Suppressor macrophage treated with lipopolysaccharide for 4 hours (primary cell): ENCODE measurements at regions not wholly inside any gene's neighbourhood (a gene's known extent, or its start where the extent isn't known, plus 50 kb on each side); places are given as distances from the start of the nearest gene placed in this dataset.
"Not testable (repeated sequence)": the region's sequence is repeated elsewhere in the genome, so short reads cannot be mapped to it uniquely, and the experiment has no call there.

Experiments
- DNase-seq: peaks from one replicate; pipeline ENCODE4 v3.0.0-alpha.2; 2020

GRCh38 chr3:130800829-130801228 is 54.2 kb upstream of the PIK3R4 start:
- DNase-seq: no peak

DNA sequence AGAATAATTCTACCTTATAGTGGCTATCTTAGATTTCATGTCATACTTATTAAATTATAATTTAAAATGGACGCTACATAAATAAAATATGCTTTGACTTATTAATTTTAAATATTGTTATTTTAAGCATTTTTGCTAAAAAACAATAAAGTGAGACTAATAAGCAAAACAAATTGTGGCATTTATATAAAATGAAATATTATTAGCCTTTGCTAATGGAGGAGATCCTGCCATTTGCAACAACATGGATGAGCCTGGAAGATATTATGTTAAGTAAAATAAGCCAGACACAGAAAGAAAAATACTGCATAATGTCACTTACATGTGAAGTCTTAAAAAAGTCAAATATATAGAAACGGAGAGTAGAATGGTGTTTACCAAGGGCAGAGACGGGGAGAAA is 54.8 kb upstream of the PIK3R4 start:
- no peak for DNase-seq

GRCh38 chr3:130811557-130811956 is 64.9 kb upstream of the PIK3R4 start:
- DNase-seq: no peak

DNA sequence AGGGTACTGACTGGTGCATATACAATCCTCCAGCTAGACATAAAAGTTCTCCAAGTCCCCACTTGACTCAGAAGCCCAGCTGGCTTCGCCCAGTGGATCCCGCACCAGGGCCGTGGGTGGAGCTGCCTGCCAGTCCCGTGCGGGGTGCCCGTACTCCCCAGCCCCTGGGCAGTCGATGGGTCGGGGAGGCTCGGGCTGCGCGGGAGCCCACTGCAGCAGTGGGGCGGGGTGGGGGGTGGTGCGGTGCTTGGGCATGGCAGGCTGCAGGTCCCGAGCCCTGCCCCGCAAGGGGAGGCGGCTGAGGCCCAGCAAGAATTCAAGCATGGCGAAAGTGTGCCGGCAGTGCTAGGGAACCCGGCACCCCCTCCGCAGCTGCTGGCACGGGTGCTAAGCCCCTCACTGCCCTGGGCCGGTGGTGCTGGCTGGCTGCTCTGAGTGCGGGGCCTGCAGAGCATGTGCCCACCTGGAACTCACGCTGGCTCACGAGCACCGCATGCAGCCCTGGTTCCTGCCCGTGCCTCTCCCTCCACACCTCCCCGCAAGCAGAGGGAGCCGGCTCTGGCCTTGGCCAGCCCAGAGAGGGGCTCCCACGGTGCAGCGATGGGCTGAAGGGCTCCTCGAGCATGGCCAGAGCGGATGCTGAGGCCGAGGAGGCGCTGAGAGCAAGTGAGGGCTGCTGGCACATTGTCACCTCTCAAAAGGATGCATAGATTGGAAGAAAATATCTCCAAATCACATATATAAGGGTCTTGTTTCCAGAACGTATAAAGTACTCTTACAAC is 68.3 kb upstream of the PIK3R4 start:
- DNase-seq: no peak

GRCh38 chr3:130816561-130817445 is 70.2 kb upstream of the PIK3R4 start:
- no peak for DNase-seq

DNA sequence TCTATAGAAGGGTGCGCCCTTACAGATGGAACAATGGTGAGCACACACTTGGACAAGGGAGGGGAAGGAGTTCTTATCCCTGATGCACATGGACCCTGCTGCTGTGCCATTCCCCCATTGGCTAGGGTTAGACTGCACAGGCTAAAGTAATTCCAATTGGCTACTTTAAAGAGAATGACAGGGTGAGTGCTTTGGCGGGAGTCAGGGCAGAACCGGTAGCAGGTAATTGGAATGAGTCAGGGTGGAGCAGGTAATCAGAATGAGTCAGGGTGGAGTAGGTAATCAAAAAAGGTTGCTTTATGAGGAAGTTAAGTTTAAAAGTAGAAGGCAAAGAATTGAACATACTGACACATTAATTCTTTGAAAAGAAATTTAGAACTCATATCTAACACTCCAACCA is 71.4 kb upstream of the PIK3R4 start:
- not testable (repeated sequence) for DNase-seq

DNA sequence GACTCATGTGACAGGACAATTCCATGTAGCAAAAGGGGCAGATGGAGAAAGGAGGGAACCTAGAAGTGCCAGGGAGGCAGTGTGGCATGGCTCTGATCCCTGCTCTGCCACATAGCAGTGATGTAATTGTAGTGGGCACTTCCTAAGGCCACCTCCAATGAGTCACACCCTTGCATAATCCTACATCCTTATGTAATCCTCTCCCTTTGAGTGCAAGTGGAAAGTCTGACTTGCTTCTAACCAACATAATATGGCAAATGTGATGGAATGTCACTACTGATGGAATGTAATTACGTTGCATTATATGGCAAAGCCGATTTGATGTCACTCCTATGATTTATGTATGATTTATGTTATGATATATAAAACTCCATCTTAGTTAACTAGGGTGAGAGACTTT is 72.9 kb upstream of the ATP2C1 start:
- DNase-seq: peak; percentile 92

GRCh38 chr3:130821806-130822205 is 72.1 kb upstream of the ATP2C1 start:
- DNase-seq: no peak

DNA sequence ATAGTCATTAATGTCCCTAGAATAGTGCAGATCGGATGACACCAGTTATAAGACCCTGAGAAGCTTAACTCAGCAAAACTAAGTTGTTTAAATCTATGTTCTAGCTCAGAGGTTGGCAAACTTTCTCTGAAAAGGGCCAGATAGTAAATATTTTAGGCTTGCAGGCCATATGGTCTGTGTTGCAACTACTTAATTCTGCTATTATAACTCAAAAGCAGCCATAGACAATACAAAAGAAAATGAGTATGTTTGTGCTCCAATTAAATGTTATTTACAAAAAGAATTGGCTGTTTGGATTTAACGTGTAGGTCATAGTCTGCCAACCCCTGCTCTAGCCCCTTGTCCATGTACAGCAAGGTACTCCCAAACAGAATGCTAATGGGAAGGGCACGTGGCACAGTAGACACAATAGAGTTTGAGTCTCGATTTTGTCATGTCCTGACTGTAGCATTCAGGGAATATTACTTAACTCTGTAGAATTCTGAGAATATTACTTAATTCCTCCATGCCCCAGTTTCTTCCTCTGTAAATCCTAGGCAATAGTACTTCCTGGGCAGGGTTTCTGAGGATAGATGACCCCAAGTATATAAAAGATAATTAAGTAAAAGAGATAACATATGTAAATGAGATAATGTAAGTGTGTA is 70.5 kb upstream of the ATP2C1 start:
- peak; percentile 16 for DNase-seq

DNA sequence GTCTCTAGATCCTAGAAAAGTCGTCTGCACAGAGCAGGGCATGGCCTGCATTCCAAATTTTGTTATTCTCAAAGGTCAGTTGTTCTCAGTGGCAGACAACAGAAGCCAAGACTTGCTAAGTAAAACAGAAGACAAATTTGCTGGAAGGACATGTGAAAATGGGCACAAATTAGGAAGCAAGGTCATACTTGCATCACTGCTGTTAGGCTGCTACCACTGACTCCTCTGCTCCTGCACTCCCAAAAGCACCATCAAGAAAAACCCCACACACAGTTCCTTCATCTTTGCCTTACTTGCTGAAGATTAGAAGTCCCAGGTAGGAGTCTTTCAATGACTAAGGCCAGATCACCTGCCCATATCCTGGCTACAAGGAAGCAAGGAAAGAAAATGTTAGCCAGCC is 69.9 kb upstream of the ATP2C1 start:
- DNase-seq: no peak

- DNase-seq: no peak
Observed at GRCh38 chr3:130825762-130826299, 68.1 kb upstream of the ATP2C1 start.

GRCh38 chr3:130826516-130827182 is 67.2 kb upstream of the ATP2C1 start:
- DNase-seq: no peak

- DNase-seq: no peak
Observed at GRCh38 chr3:130827486-130827885, 66.4 kb upstream of the ATP2C1 start.

GRCh38 chr3:130828948-130829947 is 64.6 kb upstream of the ATP2C1 start:
- no peak for DNase-seq

GRCh38 chr3:130831719-130832400 is 62.0 kb upstream of the ATP2C1 start:
- no peak for DNase-seq

GRCh38 chr3:130832401-130832746 is 61.5 kb upstream of the ATP2C1 start:
- DNase-seq: not testable (repeated sequence)

- DNase-seq: no peak
Observed at GRCh38 chr3:130834476-130834875, 59.4 kb upstream of the ATP2C1 start.

GRCh38 chr3:130835483-130835882 is 58.4 kb upstream of the ATP2C1 start:
- no peak for DNase-seq

GRCh38 chr3:130838898-130839600 is 54.8 kb upstream of the ATP2C1 start:
- DNase-seq: peak; percentile 76

- DNase-seq: no peak
Observed at GRCh38 chr3:130839813-130840212, 54.1 kb upstream of the ATP2C1 start.
